ENCODE measurements at regions not wholly inside any gene's neighbourhood (a gene's known extent, or its start where the extent isn't known, plus 50 kb on each side); places are given as distances from the start of the nearest gene placed in this dataset.

DNA sequence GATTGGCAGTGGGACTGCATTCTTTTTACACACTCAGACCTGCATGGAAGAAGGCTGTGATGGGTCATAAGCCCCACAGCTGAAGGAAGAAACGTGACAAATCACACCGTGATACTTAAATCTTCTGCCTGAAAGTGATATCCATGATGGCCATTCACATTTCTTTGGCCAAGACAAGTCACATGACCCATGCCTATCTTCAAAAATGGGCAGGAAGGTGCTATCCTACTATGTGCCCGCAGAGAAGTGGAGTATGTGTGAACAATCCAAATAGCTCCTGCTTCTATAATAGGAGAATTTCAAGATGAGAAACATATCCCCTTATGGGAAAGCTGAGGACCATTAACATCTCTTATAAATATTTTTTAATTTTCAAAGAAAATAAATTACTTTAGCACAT is 56.6 kb upstream of the TEAD1 start:
- no peak for TF ChIP-seq TAF1 (IDR thresholded peaks at IDR 0.05; ENCODE audit: low read depth)
- no peak for TF ChIP-seq YY1 (IDR thresholded peaks at IDR 0.05; ENCODE audit: low read depth)
- no peak for TF ChIP-seq EP300 (IDR thresholded peaks at IDR 0.05; ENCODE audit: borderline replicate concordance)
- TF ChIP-seq, protein P1, sequence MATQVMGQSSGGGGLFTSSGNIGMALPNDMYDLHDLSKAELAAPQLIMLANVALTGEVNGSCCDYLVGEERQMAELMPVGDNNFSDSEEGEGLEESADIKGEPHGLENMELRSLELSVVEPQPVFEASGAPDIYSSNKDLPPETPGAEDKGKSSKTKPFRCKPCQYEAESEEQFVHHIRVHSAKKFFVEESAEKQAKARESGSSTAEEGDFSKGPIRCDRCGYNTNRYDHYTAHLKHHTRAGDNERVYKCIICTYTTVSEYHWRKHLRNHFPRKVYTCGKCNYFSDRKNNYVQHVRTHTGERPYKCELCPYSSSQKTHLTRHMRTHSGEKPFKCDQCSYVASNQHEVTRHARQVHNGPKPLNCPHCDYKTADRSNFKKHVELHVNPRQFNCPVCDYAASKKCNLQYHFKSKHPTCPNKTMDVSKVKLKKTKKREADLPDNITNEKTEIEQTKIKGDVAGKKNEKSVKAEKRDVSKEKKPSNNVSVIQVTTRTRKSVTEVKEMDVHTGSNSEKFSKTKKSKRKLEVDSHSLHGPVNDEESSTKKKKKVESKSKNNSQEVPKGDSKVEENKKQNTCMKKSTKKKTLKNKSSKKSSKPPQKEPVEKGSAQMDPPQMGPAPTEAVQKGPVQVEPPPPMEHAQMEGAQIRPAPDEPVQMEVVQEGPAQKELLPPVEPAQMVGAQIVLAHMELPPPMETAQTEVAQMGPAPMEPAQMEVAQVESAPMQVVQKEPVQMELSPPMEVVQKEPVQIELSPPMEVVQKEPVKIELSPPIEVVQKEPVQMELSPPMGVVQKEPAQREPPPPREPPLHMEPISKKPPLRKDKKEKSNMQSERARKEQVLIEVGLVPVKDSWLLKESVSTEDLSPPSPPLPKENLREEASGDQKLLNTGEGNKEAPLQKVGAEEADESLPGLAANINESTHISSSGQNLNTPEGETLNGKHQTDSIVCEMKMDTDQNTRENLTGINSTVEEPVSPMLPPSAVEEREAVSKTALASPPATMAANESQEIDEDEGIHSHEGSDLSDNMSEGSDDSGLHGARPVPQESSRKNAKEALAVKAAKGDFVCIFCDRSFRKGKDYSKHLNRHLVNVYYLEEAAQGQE (IDR thresholded peaks at IDR 0.05; ENCODE audit: low read depth): no peak
